T-helper 2 cell treated with Interferon-gamma antibody and Interleukin-4, amounts not matched to agents 5 μg/mL and 100 μg/mL, for 36 hours (primary cell): ENCODE measurements at regions not wholly inside any gene's neighbourhood (a gene's known extent, or its start where the extent isn't known, plus 50 kb on each side); places are given as distances from the start of the nearest gene placed in this dataset.
"Not testable (repeated sequence)": the region's sequence is repeated elsewhere in the genome, so short reads cannot be mapped to it uniquely, and the experiment has no call there.

Experiments used
- DNase-seq: peaks from one replicate; pipeline ENCODE4 v3.0.0; 2021; ENCODE audit warnings: low spot score
- H3K27ac Mint-ChIP-seq: one replicate; pipeline ENCODE4 v1.8.0; 2021; ENCODE audit warnings: mild to moderate bottlenecking, mixed read lengths
- H3K27me3 Mint-ChIP-seq: one replicate; pipeline ENCODE4 v1.8.0; 2021; ENCODE audit warnings: low read depth, mixed read lengths
- H3K36me3 Mint-ChIP-seq: one replicate; pipeline ENCODE4 v1.8.0; 2021; ENCODE audit warnings: low read depth, mixed read lengths
- H3K4me1 Mint-ChIP-seq: one replicate; pipeline ENCODE4 v1.8.0; 2021; ENCODE audit warnings: low read depth, mixed read lengths
- H3K4me3 Mint-ChIP-seq: one replicate; pipeline ENCODE4 v1.8.0; 2022; ENCODE audit warnings: mild to moderate bottlenecking, moderate library complexity, mixed read lengths
- H3K9me3 Mint-ChIP-seq: one replicate; pipeline ENCODE4 v1.8.0; 2021; ENCODE audit warnings: mixed read lengths

GRCh38 chr9:81002906-81003305 lies 686.4 kb downstream of the TLE1 start:
- H3K27ac Mint-ChIP-seq: no peak overlapping the region
- no peak for DNase-seq
- peaks cover 5% of the 10 kb centered on the region for H3K4me1 Mint-ChIP-seq
- no peaks in the 10 kb centered on the region for H3K27me3 Mint-ChIP-seq
- H3K9me3 Mint-ChIP-seq: peaks cover 11% of the 10 kb centered on the region
- no peaks in the 10 kb centered on the region for H3K36me3 Mint-ChIP-seq
- H3K4me3 Mint-ChIP-seq: no peak overlapping the region

- no peak for DNase-seq
Observed at GRCh38 chr9:81002242-81002641, 687.1 kb downstream of the TLE1 start.

GRCh38 chr9:80995759-80996158 lies 693.6 kb downstream of the TLE1 start:
- Mint-ChIP-seq H3K36me3 (no peaks in the 10 kb centered on the region), H3K9me3 (peaks cover 8% of the 10 kb centered on the region), H3K27me3 (no peaks in the 10 kb centered on the region), H3K27ac (no peak overlapping the region), H3K4me1 (no peaks in the 10 kb centered on the region), H3K4me3 (no peak overlapping the region)
- DNase-seq: no peak

More at GRCh38 chr9:81002242-81002641, 687.1 kb downstream of the TLE1 start:
- no peak overlapping the region for H3K4me3 Mint-ChIP-seq
- no peaks in the 10 kb centered on the region for H3K36me3 Mint-ChIP-seq
- H3K4me1 Mint-ChIP-seq: peaks cover 5% of the 10 kb centered on the region
- peaks cover 11% of the 10 kb centered on the region for H3K9me3 Mint-ChIP-seq
- H3K27me3 Mint-ChIP-seq: no peaks in the 10 kb centered on the region
- no peak overlapping the region for H3K27ac Mint-ChIP-seq

GRCh38 chr9:80994892-80995291 lies 694.5 kb downstream of the TLE1 start:
- H3K4me1 Mint-ChIP-seq: no peaks in the 10 kb centered on the region
- H3K4me3 Mint-ChIP-seq: no peak overlapping the region
- no peaks in the 10 kb centered on the region for H3K36me3 Mint-ChIP-seq
- no peak overlapping the region for H3K27ac Mint-ChIP-seq
- peaks cover 3% of the 10 kb centered on the region for H3K9me3 Mint-ChIP-seq
- no peak for DNase-seq
- no peaks in the 10 kb centered on the region for H3K27me3 Mint-ChIP-seq

- H3K9me3 Mint-ChIP-seq: peaks cover 15% of the 10 kb centered on the region
- H3K4me1 Mint-ChIP-seq: not testable (repeated sequence)
Observed at GRCh38 chr9:80985595-80985994, 703.8 kb downstream of the TLE1 start.

GRCh38 chr9:80976403-80976802 lies 712.9 kb downstream of the TLE1 start:
- Mint-ChIP-seq H3K27ac (no peak overlapping the region), H3K4me3 (no peak overlapping the region), H3K9me3 (peaks cover 40% of the 10 kb centered on the region), H3K4me1 (no peaks in the 10 kb centered on the region), H3K27me3 (no peaks in the 10 kb centered on the region), H3K36me3 (no peaks in the 10 kb centered on the region)
- DNase-seq: no peak

More at GRCh38 chr9:80985595-80985994, 703.8 kb downstream of the TLE1 start:
- H3K27ac Mint-ChIP-seq, H3K4me3 Mint-ChIP-seq, H3K36me3 Mint-ChIP-seq, DNase-seq, H3K27me3 Mint-ChIP-seq: not testable (repeated sequence)

- H3K9me3 Mint-ChIP-seq: peaks cover 35% of the 10 kb centered on the region
- not testable (repeated sequence) for H3K4me1 Mint-ChIP-seq, H3K27me3 Mint-ChIP-seq, DNase-seq, H3K27ac Mint-ChIP-seq, H3K4me3 Mint-ChIP-seq, H3K36me3 Mint-ChIP-seq
Observed at GRCh38 chr9:80970377-80970776, 719.0 kb downstream of the TLE1 start.

GRCh38 chr9:80968611-80969010 lies 720.7 kb downstream of the TLE1 start:
- H3K27me3 Mint-ChIP-seq: no peaks in the 10 kb centered on the region
- H3K9me3 Mint-ChIP-seq: peaks cover 30% of the 10 kb centered on the region
- no peaks in the 10 kb centered on the region for H3K36me3 Mint-ChIP-seq
- no peak overlapping the region for H3K27ac Mint-ChIP-seq
- H3K4me1 Mint-ChIP-seq: no peaks in the 10 kb centered on the region
- no peak for DNase-seq
- H3K4me3 Mint-ChIP-seq: no peak overlapping the region

- no peaks in the 10 kb centered on the region for H3K4me1 Mint-ChIP-seq
- no peak for DNase-seq
- no peaks in the 10 kb centered on the region for H3K27me3 Mint-ChIP-seq
- H3K36me3 Mint-ChIP-seq: no peaks in the 10 kb centered on the region
- H3K9me3 Mint-ChIP-seq: peaks cover 16% of the 10 kb centered on the region
- no peak overlapping the region for H3K27ac Mint-ChIP-seq
- no peak overlapping the region for H3K4me3 Mint-ChIP-seq
Observed at GRCh38 chr9:80964914-80965313, 724.4 kb downstream of the TLE1 start.

- peaks cover 12% of the 10 kb centered on the region for H3K9me3 Mint-ChIP-seq
- no peaks in the 10 kb centered on the region for H3K27me3 Mint-ChIP-seq
- no peak overlapping the region for H3K4me3 Mint-ChIP-seq
- no peaks in the 10 kb centered on the region for H3K36me3 Mint-ChIP-seq
- no peak for DNase-seq
- no peak overlapping the region for H3K27ac Mint-ChIP-seq
- H3K4me1 Mint-ChIP-seq: no peaks in the 10 kb centered on the region
Observed at GRCh38 chr9:80964374-80964773, 725.0 kb downstream of the TLE1 start.

GRCh38 chr9:80957801-80958200 lies 731.5 kb downstream of the TLE1 start:
- no peaks in the 10 kb centered on the region for H3K27me3 Mint-ChIP-seq
- H3K9me3 Mint-ChIP-seq: peaks cover 14% of the 10 kb centered on the region
- no peak overlapping the region for H3K27ac Mint-ChIP-seq
- DNase-seq: no peak
- no peaks in the 10 kb centered on the region for H3K4me1 Mint-ChIP-seq
- H3K4me3 Mint-ChIP-seq: no peak overlapping the region
- H3K36me3 Mint-ChIP-seq: no peaks in the 10 kb centered on the region

- no peak overlapping the region for H3K27ac Mint-ChIP-seq
- H3K9me3 Mint-ChIP-seq: peaks cover 14% of the 10 kb centered on the region
- DNase-seq: no peak
- H3K4me3 Mint-ChIP-seq: no peak overlapping the region
- H3K4me1 Mint-ChIP-seq: no peaks in the 10 kb centered on the region
- no peaks in the 10 kb centered on the region for H3K27me3 Mint-ChIP-seq
- H3K36me3 Mint-ChIP-seq: no peaks in the 10 kb centered on the region
Observed at GRCh38 chr9:80954521-80954920, 734.8 kb downstream of the TLE1 start.

- Mint-ChIP-seq H3K27me3 (no peaks in the 10 kb centered on the region), H3K9me3 (peaks cover 10% of the 10 kb centered on the region), H3K27ac (no peak overlapping the region), H3K36me3 (no peaks in the 10 kb centered on the region), H3K4me1 (no peaks in the 10 kb centered on the region), H3K4me3 (no peak overlapping the region)
- DNase-seq: no peak
Observed at GRCh38 chr9:80952363-80952922, 736.9 kb downstream of the TLE1 start.

GRCh38 chr9:80951675-80952074 lies 737.7 kb downstream of the TLE1 start:
- H3K4me1 Mint-ChIP-seq: no peaks in the 10 kb centered on the region
- peaks cover 9% of the 10 kb centered on the region for H3K9me3 Mint-ChIP-seq
- H3K27me3 Mint-ChIP-seq: no peaks in the 10 kb centered on the region
- no peak overlapping the region for H3K4me3 Mint-ChIP-seq
- H3K27ac Mint-ChIP-seq: no peak overlapping the region
- no peak for DNase-seq
- H3K36me3 Mint-ChIP-seq: no peaks in the 10 kb centered on the region

GRCh38 chr9:80948876-80949275 lies 740.5 kb downstream of the TLE1 start:
- no peak for DNase-seq
- H3K9me3 Mint-ChIP-seq: peaks cover 4% of the 10 kb centered on the region
- no peaks in the 10 kb centered on the region for H3K4me1 Mint-ChIP-seq
- no peaks in the 10 kb centered on the region for H3K27me3 Mint-ChIP-seq
- H3K36me3 Mint-ChIP-seq: no peaks in the 10 kb centered on the region
- H3K4me3 Mint-ChIP-seq: no peak overlapping the region
- H3K27ac Mint-ChIP-seq: no peak overlapping the region
